ENCODE measurements at regions not wholly inside any gene's neighbourhood (a gene's known extent, or its start where the extent isn't known, plus 50 kb on each side); places are given as distances from the start of the nearest gene placed in this dataset.

DNA sequence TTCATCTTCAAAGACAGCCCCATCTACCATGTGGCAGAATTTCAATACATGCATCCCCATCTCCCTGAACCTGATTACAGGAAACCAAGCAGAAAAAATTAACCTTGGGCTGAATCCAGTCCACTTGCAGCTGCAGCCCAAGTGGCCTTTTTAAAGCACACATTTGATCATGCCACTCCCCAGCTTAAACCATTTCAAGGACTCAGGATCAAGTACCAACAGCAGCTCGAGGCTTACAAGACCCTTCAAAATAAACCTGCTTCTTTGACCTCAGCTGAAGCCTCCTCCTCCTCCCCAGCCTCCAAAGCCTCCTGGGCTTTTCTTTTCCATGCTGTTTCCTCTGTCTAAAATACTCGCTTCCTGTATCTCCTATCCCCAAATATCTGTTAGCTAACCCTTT lies 50.7 kb upstream of the KIT start:
- H3K27ac ChIP-seq (ENCODE audit: low read length), result no peak overlapping the region
- no peak overlapping the region for H3K9ac ChIP-seq (ENCODE audit: low read length)
- TF ChIP-seq RAD21 (conservative IDR thresholded peaks at IDR 0.05) (no peak), POLR2AphosphoS5 (IDR thresholded peaks at IDR 0.05) (no peak), EP300 (conservative IDR thresholded peaks at IDR 0.05; ENCODE audit: poor library complexity, severe bottlenecking) (no peak), MXI1 (conservative IDR thresholded peaks at IDR 0.05; ENCODE audit: poor library complexity, severe bottlenecking) (no peak), EZH2 (IDR thresholded peaks at IDR 0.05; ENCODE audit: borderline replicate concordance, insufficient read depth, low read length, poor library complexity, severe bottlenecking) (no peak), SMC3 (conservative IDR thresholded peaks at IDR 0.05; ENCODE audit: poor library complexity) (no peak), TAF1 (IDR thresholded peaks at IDR 0.05; ENCODE audit: low read depth) (no peak)
- TF ChIP-seq, protein P1, sequence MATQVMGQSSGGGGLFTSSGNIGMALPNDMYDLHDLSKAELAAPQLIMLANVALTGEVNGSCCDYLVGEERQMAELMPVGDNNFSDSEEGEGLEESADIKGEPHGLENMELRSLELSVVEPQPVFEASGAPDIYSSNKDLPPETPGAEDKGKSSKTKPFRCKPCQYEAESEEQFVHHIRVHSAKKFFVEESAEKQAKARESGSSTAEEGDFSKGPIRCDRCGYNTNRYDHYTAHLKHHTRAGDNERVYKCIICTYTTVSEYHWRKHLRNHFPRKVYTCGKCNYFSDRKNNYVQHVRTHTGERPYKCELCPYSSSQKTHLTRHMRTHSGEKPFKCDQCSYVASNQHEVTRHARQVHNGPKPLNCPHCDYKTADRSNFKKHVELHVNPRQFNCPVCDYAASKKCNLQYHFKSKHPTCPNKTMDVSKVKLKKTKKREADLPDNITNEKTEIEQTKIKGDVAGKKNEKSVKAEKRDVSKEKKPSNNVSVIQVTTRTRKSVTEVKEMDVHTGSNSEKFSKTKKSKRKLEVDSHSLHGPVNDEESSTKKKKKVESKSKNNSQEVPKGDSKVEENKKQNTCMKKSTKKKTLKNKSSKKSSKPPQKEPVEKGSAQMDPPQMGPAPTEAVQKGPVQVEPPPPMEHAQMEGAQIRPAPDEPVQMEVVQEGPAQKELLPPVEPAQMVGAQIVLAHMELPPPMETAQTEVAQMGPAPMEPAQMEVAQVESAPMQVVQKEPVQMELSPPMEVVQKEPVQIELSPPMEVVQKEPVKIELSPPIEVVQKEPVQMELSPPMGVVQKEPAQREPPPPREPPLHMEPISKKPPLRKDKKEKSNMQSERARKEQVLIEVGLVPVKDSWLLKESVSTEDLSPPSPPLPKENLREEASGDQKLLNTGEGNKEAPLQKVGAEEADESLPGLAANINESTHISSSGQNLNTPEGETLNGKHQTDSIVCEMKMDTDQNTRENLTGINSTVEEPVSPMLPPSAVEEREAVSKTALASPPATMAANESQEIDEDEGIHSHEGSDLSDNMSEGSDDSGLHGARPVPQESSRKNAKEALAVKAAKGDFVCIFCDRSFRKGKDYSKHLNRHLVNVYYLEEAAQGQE (IDR thresholded peaks at IDR 0.05; ENCODE audit: borderline replicate concordance), result no peak
- TF ChIP-seq, protein P2, sequence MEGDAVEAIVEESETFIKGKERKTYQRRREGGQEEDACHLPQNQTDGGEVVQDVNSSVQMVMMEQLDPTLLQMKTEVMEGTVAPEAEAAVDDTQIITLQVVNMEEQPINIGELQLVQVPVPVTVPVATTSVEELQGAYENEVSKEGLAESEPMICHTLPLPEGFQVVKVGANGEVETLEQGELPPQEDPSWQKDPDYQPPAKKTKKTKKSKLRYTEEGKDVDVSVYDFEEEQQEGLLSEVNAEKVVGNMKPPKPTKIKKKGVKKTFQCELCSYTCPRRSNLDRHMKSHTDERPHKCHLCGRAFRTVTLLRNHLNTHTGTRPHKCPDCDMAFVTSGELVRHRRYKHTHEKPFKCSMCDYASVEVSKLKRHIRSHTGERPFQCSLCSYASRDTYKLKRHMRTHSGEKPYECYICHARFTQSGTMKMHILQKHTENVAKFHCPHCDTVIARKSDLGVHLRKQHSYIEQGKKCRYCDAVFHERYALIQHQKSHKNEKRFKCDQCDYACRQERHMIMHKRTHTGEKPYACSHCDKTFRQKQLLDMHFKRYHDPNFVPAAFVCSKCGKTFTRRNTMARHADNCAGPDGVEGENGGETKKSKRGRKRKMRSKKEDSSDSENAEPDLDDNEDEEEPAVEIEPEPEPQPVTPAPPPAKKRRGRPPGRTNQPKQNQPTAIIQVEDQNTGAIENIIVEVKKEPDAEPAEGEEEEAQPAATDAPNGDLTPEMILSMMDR (IDR thresholded peaks at IDR 0.05; ENCODE audit: poor library complexity, severe bottlenecking), result no peak
- H4K20me1 ChIP-seq (ENCODE audit: insufficient read depth), result no peaks in the 10 kb centered on the region
- H3K4me3 ChIP-seq (ENCODE audit: low read length), result no peak overlapping the region
- H3K79me2 ChIP-seq (replicated peaks; ENCODE audit: insufficient read depth, low read length), result no peaks in the 10 kb centered on the region
- H3K9me2 ChIP-seq (ENCODE audit: insufficient read depth, low read length), result no peaks in the 10 kb centered on the region
- no peaks in the 10 kb centered on the region for H3K27me3 ChIP-seq (ENCODE audit: insufficient read depth, low read depth, low read length)
- H3K36me3 ChIP-seq (ENCODE audit: insufficient read depth, low read length), result no peaks in the 10 kb centered on the region
- no peak overlapping the region for H3K4me2 ChIP-seq (ENCODE audit: low read length)
- no peak overlapping the region for H2AFZ ChIP-seq (ENCODE audit: low read depth, low read length)
- H3K9me3 ChIP-seq (ENCODE audit: low read length), result no peaks in the 10 kb centered on the region
- H3F3A ChIP-seq (ENCODE audit: insufficient read depth, low read length, poor library complexity, severe bottlenecking), result no peaks in the 10 kb centered on the region

DNA sequence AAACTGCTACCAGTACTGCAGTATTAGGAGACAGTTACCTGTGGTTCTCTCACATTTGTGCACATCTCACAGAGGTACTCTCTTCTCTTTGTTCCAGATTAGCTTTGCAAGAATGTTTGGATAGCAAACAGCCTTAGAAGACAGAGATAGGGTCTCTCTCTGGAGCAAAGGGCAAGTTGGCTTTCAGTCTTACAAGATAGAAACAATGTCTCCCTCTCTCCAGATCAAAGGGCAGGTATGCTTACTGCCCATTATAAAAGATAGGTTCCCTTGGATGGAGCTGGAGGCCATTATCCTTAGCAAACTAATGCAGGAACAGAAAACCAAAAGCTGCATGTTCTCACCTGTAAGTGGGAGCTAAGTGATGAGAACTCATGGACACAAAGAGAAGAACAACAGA lies 50.2 kb upstream of the KIT start:
- Histone ChIP-seq H4K20me1 (ENCODE audit: insufficient read depth) (no peaks in the 10 kb centered on the region), H3K9me2 (ENCODE audit: insufficient read depth, low read length) (no peaks in the 10 kb centered on the region), H3K4me2 (ENCODE audit: low read length) (no peak overlapping the region), H3K9me3 (ENCODE audit: low read length) (no peaks in the 10 kb centered on the region), H3K4me3 (ENCODE audit: low read length) (no peak overlapping the region), H3K27ac (ENCODE audit: low read length) (no peak overlapping the region), H2AFZ (ENCODE audit: low read depth, low read length) (no peak overlapping the region), H3K27me3 (ENCODE audit: insufficient read depth, low read depth, low read length) (no peaks in the 10 kb centered on the region), H3K36me3 (ENCODE audit: insufficient read depth, low read length) (no peaks in the 10 kb centered on the region), H3K79me2 (replicated peaks; ENCODE audit: insufficient read depth, low read length) (no peaks in the 10 kb centered on the region), H3K9ac (ENCODE audit: low read length) (no peak overlapping the region), H3F3A (ENCODE audit: insufficient read depth, low read length, poor library complexity, severe bottlenecking) (no peaks in the 10 kb centered on the region)
- no peak for TF ChIP-seq EZH2 (IDR thresholded peaks at IDR 0.05; ENCODE audit: borderline replicate concordance, insufficient read depth, low read length, poor library complexity, severe bottlenecking)
- no peak for TF ChIP-seq RAD21 (conservative IDR thresholded peaks at IDR 0.05)
- no peak for TF ChIP-seq POLR2AphosphoS5 (IDR thresholded peaks at IDR 0.05)

All from neural cell (in vitro differentiated cells).